A549 (cell line): ENCODE measurements at regions not wholly inside any gene's neighbourhood (a gene's known extent, or its start where the extent isn't known, plus 50 kb on each side); places are given as distances from the start of the nearest gene placed in this dataset.
"Not testable (repeated sequence)": the region's sequence is repeated elsewhere in the genome, so short reads cannot be mapped to it uniquely, and the experiment has no call there.

Experiments
- ATAC-seq, 2 experiments: fragments of 200-7000 bp in 1 of 2; fragments of >200 bp in 1 of 2; cut with Nextera tagmentation in 1 of 2; cut with Tn5 transposase in 1 of 2; 3 replicates each; pipeline versions ENCODE4 v1.8.0 to v1.9.1; 2018 to 2020; ENCODE audit warnings: mild to moderate bottlenecking in 1 of 2, moderate library complexity in 1 of 2
- CTCF ChIA-PET: fragments of 300-600 bp; sonication (Branson Sonifier 250); formaldehyde crosslinking; extraction: SDS; loops from one replicate; lab custom pipeline; 2021; ENCODE audit warnings: antibody characterized with exemption, inconsistent platforms; lab: Yijun Ruan, JAX
- POLR2A ChIA-PET: fragments of 350-600 bp; formaldehyde crosslinking; extraction: SDS; loops from one replicate; lab custom pipeline; 2021; ENCODE audit warnings: antibody characterized with exemption, inconsistent platforms; lab: Yijun Ruan, JAX
- DNase-seq, 2 experiments: peaks; one replicate each; pipeline versions ENCODE4 v3.0.0 to v3.0.0-alpha.2; 2011 to 2016; ENCODE audit warnings: low read depth in 1 of 2, low spot score in 1 of 2
- FAIRE-seq: peaks from 2 replicates; lab custom pipeline; 2011; peaks lifted over from hg19 to GRCh38; lab: Jason Lieb, UNC
- H3K27ac ChIP-seq, 2 experiments: fragments of >200 bp; sonication (Bioruptor Twin); formaldehyde crosslinking; 3 replicates each; pipeline ENCODE4 v1.5.1; 2016 to 2017
- H3K4me1 ChIP-seq: fragments of >200 bp; sonication (Bioruptor Twin); formaldehyde crosslinking; 3 replicates; pipeline ENCODE4 v1.6.1; 2016
- H3K4me2 ChIP-seq: fragments of >200 bp; sonication (Bioruptor Twin); formaldehyde crosslinking; 3 replicates; pipeline ENCODE4 v1.6.1; 2016
- H3K4me3 ChIP-seq: fragments of >200 bp; sonication (Bioruptor Twin); formaldehyde crosslinking; 3 replicates; pipeline ENCODE4 v1.5.1; 2016
- H3K9me3 ChIP-seq: fragments of >200 bp; sonication (Bioruptor Twin); formaldehyde crosslinking; 3 replicates; pipeline ENCODE4 v1.6.1; 2016
- ATOH8 ChIP-seq: fragments of 250-450 bp; sonication (Bioruptor Pico); IDR thresholded peaks from 2 replicates; pipeline ENCODE4 v1.5.0; 2020; ENCODE audit warnings: low read depth, mild to moderate bottlenecking, moderate library complexity
- BCL3 ChIP-seq: fragments of >200 bp; sonication (Bioruptor Twin); formaldehyde crosslinking; IDR thresholded peaks from 3 replicates; pipeline ENCODE4 v1.6.1; 2016
- CBX2 ChIP-seq: fragments of 200-600 bp; sonication (generic); IDR thresholded peaks from 2 replicates; pipeline ENCODE4 v1.6.1; 2016; ENCODE audit warnings: low read depth, mild to moderate bottlenecking, borderline replicate concordance
- CEBPB ChIP-seq, 2 experiments: fragments of >200 bp in 1 of 2; sonication (Bioruptor Twin) in 1 of 2; formaldehyde crosslinking in 1 of 2; IDR thresholded peaks; 2 replicates each; pipeline ENCODE4 v1.6.1; 2012 to 2016
- E2F6 ChIP-seq: IDR thresholded peaks from 2 replicates; pipeline ENCODE4 v1.6.1; 2012; ENCODE audit warnings: low read depth, borderline replicate concordance
- ELK1 ChIP-seq: fragments of 150-350 bp; IDR thresholded peaks from 2 replicates; pipeline ENCODE4 v1.6.1; 2014; ENCODE audit warnings: low read depth, mild to moderate bottlenecking, low read length
- EP300 ChIP-seq, 2 experiments: fragments of >200 bp; sonication (Bioruptor Twin); formaldehyde crosslinking; IDR thresholded peaks; 2 replicates in 1 of 2; 3 replicates in 1 of 2; pipeline ENCODE4 v1.6.1; 2016 to 2017
- ESRRA ChIP-seq: fragments of 150-350 bp; IDR thresholded peaks from 2 replicates; pipeline ENCODE4 v1.6.1; 2014; ENCODE audit warnings: mild to moderate bottlenecking, low read length, borderline replicate concordance
- FOSL2 ChIP-seq, 2 experiments: fragments of 450-650 bp in 1 of 2; fragments of >200 bp in 1 of 2; sonication (Bioruptor Twin) in 1 of 2; formaldehyde crosslinking; IDR thresholded peaks; 2 replicates each; pipeline versions ENCODE4 v1.5.0 to v1.6.1; 2016 to 2020; ENCODE audit warnings: mild to moderate bottlenecking in 1 of 2, moderate library complexity in 1 of 2
- HDAC2 ChIP-seq: fragments of 200-600 bp; sonication (generic); IDR thresholded peaks from 2 replicates; pipeline ENCODE4 v1.6.1; 2016
- HES2 ChIP-seq: fragments of >200 bp; sonication (Bioruptor Twin); formaldehyde crosslinking; IDR thresholded peaks from 2 replicates; pipeline ENCODE4 v1.6.1; 2016
- HMGXB4 ChIP-seq: fragments of 250-450 bp; sonication (Bioruptor Pico); IDR thresholded peaks from 2 replicates; pipeline ENCODE4 v1.5.0; 2021; ENCODE audit warnings: mild to moderate bottlenecking, moderate library complexity, borderline replicate concordance
- HOXB5 ChIP-seq: fragments of 250-450 bp; sonication (Bioruptor Pico); IDR thresholded peaks from 2 replicates; pipeline ENCODE4 v1.5.0; 2020; ENCODE audit warnings: mild to moderate bottlenecking, moderate library complexity
- KDM1A ChIP-seq: fragments of 200-600 bp; sonication (generic); IDR thresholded peaks from 2 replicates; pipeline ENCODE4 v1.6.1; 2016; ENCODE audit warnings: low read depth, mild to moderate bottlenecking
- MAFK ChIP-seq: fragments of 450-650 bp; IDR thresholded peaks from 2 replicates; pipeline ENCODE4 v1.6.1; 2014; ENCODE audit not compliant: partially characterized antibody
- NPAS2 ChIP-seq: fragments of 250-450 bp; sonication (Bioruptor Pico); IDR thresholded peaks from 2 replicates; pipeline ENCODE4 v1.8.0; 2022; ENCODE audit warnings: mild to moderate bottlenecking, moderate library complexity, borderline replicate concordance
- NR3C1 ChIP-seq: fragments of >200 bp; sonication (Bioruptor Twin); formaldehyde crosslinking; IDR thresholded peaks from 3 replicates; pipeline ENCODE4 v1.6.1; 2017
- POLR2AphosphoS2 ChIP-seq: conservative IDR thresholded peaks from 2 replicates; pipeline ENCODE4 v1.6.1; 2012; ENCODE audit warnings: low read length, improper control_type of control experiment, inconsistent platforms
- RFX5 ChIP-seq: fragments of 450-650 bp; IDR thresholded peaks from 2 replicates; pipeline ENCODE4 v1.7.1; 2014; ENCODE audit warnings: antibody characterized with exemption, mild to moderate bottlenecking, moderate library complexity
- RNF2 ChIP-seq: fragments of 200-600 bp; sonication (generic); IDR thresholded peaks from 2 replicates; pipeline ENCODE4 v1.6.1; 2016; ENCODE audit warnings: low read depth, mild to moderate bottlenecking, antibody characterized with exemption, moderate library complexity, borderline replicate concordance
- SMC3 ChIP-seq: fragments of >200 bp; sonication (Bioruptor Twin); formaldehyde crosslinking; IDR thresholded peaks from 3 replicates; pipeline ENCODE4 v1.6.1; 2018; ENCODE audit warnings: inconsistent platforms
- SREBF2 ChIP-seq: fragments of 450-650 bp; IDR thresholded peaks from 2 replicates; pipeline ENCODE4 v1.6.1; 2014; ENCODE audit warnings: mild to moderate bottlenecking, moderate library complexity
- TP53 ChIP-seq: fragments of 250-450 bp; sonication (Bioruptor Pico); IDR thresholded peaks from 2 replicates; pipeline ENCODE4 v1.5.0; 2021; ENCODE audit warnings: mild to moderate bottlenecking, moderate library complexity
- WGBS: methylation state at CpG from one replicate; pipeline ENCODE4 v1.1.6; 2017; ENCODE audit errors: missing lambda C conversion rate; 5-methylcytosine and 5-hydroxymethylcytosine counted together

GRCh38 chr11:86164106-86164505 is 80.4 kb upstream of the EED start:
- peaks cover 46% of the 10 kb centered on the region for H3K4me1 ChIP-seq
- no peak overlapping the region for H3K4me2 ChIP-seq
- no peak for ATAC-seq
- H3K9me3 ChIP-seq = no peaks in the 10 kb centered on the region
- no peak for TF ChIP-seq ELK1
- TF ChIP-seq MAFK = peak; percentile 38
- TF ChIP-seq HDAC2 = no peak
- TF ChIP-seq EP300 (IDR thresholded peaks at IDR 0.05) = no peak
- no peak for TF ChIP-seq KDM1A
- TF ChIP-seq E2F6 = no peak
- no peak for TF ChIP-seq RFX5
- H3K4me3 ChIP-seq = no peak overlapping the region
- H3K27ac ChIP-seq = peak overlapping the region in 1 of 2 experiments; percentile 75; a peak in 2 of 6 replicates
- 90% methylated on average over 2 of the region's 2 CpGs for WGBS
- CTCF ChIA-PET = interaction anchor here (0.6 to 7.4 kb wide), 5 partner anchors 30 to 122 kb away, joined by 3 to 47 read pairs (median 4); no protein-coding TSS in a partner anchor
- DNase-seq = no peak
- POLR2A ChIA-PET = interaction anchor here (0.6 kb wide), 1 partner anchor 81 kb away, joined by 3 read pairs; no protein-coding TSS in a partner anchor
- no peak for FAIRE-seq

GRCh38 chr11:86163221-86163876 is 81.2 kb upstream of the EED start:
- WGBS = 77% methylated on average over 6 of the region's 6 CpGs
- H3K4me1 ChIP-seq = peaks cover 46% of the 10 kb centered on the region
- TF ChIP-seq CEBPB (IDR thresholded peaks at IDR 0.05) (peak in 1 of 2 experiments; percentile 39; a peak in 1 of 4 replicates), MAFK (peak; percentile 86)
- TF ChIP-seq, all 56 proteins: peak for 2; not testable (repeated sequence) for 54
- ChIA-PET POLR2A (interaction anchor here (0.6 kb wide), 1 partner anchor 82 kb away, joined by 3 read pairs; no protein-coding TSS in a partner anchor), CTCF (interaction anchor here (1.2 to 7.4 kb wide), 4 partner anchors 31 to 122 kb away, joined by 3 to 47 read pairs (median 6); no protein-coding TSS in a partner anchor)
- H3K9me3 ChIP-seq, H3K4me3 ChIP-seq, FAIRE-seq: not testable (repeated sequence)
- H3K4me2 ChIP-seq = peak overlapping the region; percentile 0; the same call in 1 of the 3 replicates
- H3K27ac ChIP-seq = peak overlapping the region; percentile 61 to 75; a peak in 4 of 6 replicates
- ATAC-seq (peak in 1 of 2 experiments; percentile 49; a peak in 3 of 6 replicates), DNase-seq (peak in 1 of 2 experiments; percentile 47)

GRCh38 chr11:86162239-86162638 is 82.3 kb upstream of the EED start:
- peak overlapping the region; percentile 61 to 75 for H3K27ac ChIP-seq
- ATAC-seq (peak in 1 of 2 experiments; percentile 52; a peak in 2 of 6 replicates), DNase-seq (peak in 1 of 2 experiments; percentile 29), FAIRE-seq (no peak)
- POLR2A ChIA-PET = interaction anchor here (1.3 to 1.5 kb wide), 2 partner anchors 11 to 93 kb away, joined by 5 to 6 read pairs; partner anchors contain the start of gene PICALM
- peak overlapping the region; percentile 15; the same call in 2 of the 3 replicates for H3K4me2 ChIP-seq
- H3K4me3 ChIP-seq = no peak overlapping the region
- CTCF ChIA-PET = interaction anchor here (0.9 to 7.4 kb wide), 5 partner anchors 12 to 121 kb away, joined by 3 to 47 read pairs (median 3); no protein-coding TSS in a partner anchor
- H3K9me3 ChIP-seq = no peaks in the 10 kb centered on the region
- H3K4me1 ChIP-seq = peaks cover 39% of the 10 kb centered on the region
- WGBS = 20% methylated on average over 1 of the region's 1 CpG
- TF ChIP-seq TP53 (CRISPR knock-in tag) = no peak
- no peak for TF ChIP-seq NR3C1
- no peak for TF ChIP-seq POLR2AphosphoS2
- no peak for TF ChIP-seq NPAS2 (CRISPR knock-in tag)
- 0 out of 2 replicates have a peak, but pooled peaks have one; percentile 25 for TF ChIP-seq HOXB5 (CRISPR knock-in tag)
- TF ChIP-seq SREBF2 = no peak
- TF ChIP-seq HMGXB4 = no peak
- TF ChIP-seq BCL3 = no peak
- no peak for TF ChIP-seq FOSL2 (IDR thresholded peaks at IDR 0.05)
- peak; percentile 65 for TF ChIP-seq FOSL2 (CRISPR knock-in tag; IDR thresholded peaks at IDR 0.05)
- no peak for TF ChIP-seq HES2
- no peak for TF ChIP-seq CBX2
- 0 out of 2 replicates have a peak, but pooled peaks have one; percentile 34 for TF ChIP-seq ATOH8 (CRISPR knock-in tag)
- no peak for TF ChIP-seq E2F6
- TF ChIP-seq RFX5 = no peak
- no peak for TF ChIP-seq SMC3
- no peak for TF ChIP-seq ESRRA
- TF ChIP-seq MAFK = no peak
- no peak for TF ChIP-seq RNF2
